D341Med (cell line): ENCODE measurements at regions not wholly inside any gene's neighbourhood (a gene's known extent, or its start where the extent isn't known, plus 50 kb on each side); places are given as distances from the start of the nearest gene placed in this dataset.
"Not testable (repeated sequence)": the region's sequence is repeated elsewhere in the genome, so short reads cannot be mapped to it uniquely, and the experiment has no call there.

ENCODE experiments used
- DNase-seq: peaks from one replicate; pipeline ENCODE4 v3.0.0; 2012; ENCODE audit warnings: low spot score

DNA sequence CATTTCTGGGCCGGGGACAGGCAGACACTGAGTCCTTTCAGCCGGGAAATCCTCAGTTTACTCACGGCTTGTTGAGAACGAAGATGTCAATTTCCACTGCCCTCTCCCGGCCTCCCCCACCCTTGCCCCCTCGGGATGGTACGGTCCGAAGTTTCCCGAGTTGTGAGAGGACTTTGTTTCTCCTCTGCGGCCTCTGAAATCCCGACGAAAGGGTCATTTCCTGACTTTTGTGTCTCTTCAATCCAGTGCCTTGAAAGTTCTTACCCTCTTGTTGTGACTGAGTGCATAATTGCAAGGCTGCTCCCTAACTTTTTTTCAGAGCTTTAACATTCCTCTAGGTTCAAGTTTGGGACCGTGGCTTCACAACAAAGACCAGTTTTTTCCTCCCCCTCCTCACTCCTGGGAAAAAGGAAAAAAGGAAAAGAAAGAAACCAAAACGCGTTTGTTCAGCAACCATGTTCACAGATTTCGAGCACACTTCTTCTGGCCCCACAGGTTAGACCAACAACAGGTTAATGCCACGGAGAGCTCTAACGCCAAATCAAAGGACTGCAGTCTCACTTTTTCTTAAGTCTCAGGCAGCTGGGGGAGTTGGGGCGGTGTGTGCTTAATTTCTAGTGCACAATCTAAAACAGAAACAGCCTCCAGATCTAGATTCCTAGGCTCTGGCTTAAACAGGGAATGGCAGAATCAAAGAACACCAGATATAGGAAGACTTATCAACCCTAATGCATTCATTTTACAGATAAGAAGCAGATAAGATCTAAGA, 138.9 kb downstream of the TMCO5A start:
- no peak for DNase-seq

DNA sequence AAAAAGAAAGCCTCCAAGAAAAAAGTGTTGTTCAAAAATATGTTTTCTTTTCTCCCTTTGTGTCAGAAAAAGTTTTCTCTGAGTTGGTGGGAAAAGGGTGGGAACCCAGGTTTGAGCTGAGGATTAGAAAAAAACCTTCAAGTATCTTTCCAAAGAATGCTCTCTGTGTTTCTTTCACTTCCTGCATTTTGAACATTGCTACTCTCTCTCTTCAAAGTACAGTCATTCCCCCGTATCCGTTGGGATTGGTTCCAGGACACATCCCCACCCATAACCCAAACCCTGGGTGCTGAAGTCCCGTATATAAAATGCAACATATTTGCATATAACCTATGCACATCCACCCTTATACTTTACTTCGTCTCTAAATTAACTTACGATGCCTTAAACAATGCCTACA, 139.6 kb downstream of the TMCO5A start:
- DNase-seq: no peak

DNA sequence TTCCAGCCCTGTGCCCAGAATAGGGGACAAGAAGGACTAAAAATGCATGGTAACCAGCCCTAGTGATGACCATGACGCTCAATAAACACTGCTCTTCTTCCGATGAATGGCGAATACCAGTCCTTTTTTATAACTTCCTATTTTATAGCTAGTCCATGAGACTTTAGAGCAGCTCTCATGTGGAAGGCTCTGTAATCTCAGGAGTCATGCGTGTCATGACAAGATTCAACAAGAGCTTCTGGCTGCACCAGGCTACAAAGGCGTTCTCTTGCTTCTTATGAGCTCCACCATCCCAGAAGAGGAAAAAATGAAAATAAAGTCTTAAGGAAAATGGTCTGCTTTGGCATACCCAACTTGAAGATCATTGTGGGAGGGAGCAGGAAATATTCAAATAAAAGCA, 141.0 kb downstream of the TMCO5A start:
- no peak for DNase-seq

DNA sequence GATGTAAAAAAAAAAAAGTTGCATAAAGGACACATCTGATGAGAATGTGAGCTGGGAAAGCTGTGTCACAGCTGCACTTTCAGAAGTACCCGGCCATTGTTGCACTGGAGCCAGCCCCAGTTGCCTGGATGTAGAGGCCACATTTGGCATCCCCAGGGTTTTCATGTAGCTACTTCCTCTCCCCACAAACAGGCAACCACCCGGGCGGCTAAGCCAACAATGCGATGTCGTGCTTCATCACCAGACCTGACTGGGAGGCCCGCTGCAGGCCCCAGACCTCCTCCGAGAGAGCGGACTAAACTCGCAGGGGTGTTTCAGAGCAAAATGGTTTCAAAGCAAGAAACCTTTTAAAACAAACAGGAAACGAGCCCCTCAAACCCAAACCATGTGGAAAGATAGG, 142.3 kb downstream of the TMCO5A start:
- DNase-seq: no peak

DNA sequence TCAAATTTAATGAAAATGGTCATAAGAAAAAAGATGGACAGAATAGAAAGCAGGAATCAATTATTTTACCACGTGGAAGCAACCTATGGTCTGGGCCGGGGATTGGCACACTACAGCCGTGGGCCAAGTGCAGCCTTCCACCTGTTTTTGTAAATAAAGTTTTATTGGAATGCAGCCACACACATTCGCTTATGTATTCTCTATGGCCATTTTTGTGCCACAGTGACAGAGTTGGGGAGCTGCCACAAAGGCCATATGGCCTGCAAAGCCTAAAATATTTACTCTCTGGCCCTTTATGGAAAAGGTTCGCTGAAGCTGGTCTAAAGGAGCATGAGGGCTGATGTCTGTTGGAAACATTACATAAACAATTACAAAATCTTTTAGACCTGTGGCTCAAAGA, 144.8 kb downstream of the TMCO5A start:
- no peak for DNase-seq

DNA sequence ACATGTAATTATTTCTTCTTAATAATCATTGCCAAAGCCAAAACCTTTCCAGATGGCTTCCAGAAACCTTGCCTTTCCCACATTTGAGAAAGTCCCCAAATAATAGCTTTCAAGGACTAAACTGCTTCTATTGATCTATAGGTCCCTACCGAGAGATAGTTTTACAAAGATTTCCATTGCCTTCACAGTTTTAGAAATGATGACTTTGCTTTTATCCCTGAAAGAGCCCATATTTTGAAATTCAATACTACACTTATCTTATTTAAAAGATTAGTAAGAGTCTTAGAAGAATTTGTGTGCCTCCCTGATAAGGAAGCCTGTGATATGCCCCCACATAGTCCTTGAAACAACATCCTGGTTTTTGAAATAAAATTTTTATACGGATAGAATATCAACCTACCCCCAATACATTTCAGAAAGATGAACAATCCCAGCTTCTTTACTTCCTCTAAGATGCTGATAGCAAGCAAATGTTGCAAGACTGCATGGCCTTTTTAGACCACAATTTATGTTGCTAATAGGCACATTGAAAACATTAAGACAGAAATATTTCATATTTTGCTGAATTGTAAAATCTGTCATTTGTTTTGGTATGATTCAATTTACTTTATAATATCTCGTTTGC, 146.3 kb downstream of the TMCO5A start:
- DNase-seq: no peak

DNA sequence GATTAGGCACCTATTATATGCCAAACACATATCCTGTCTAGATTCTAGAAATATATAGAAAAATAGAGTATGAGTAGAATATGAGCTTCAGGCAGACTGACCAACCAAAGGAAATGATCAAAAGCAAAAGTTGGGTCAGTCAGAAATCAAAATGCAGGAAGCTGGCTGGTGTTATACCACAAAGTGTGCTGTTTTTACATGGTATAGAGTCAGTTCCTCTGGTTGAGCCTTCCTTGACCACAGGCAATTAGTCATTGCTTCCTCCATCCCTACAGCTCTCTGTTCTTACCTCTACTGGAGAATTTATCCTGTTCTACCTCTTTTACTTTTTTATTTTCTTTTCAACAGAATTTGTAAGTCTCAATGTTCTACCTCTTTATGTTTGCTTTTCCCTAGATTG, 149.8 kb downstream of the TMCO5A start:
- no peak for DNase-seq

DNA sequence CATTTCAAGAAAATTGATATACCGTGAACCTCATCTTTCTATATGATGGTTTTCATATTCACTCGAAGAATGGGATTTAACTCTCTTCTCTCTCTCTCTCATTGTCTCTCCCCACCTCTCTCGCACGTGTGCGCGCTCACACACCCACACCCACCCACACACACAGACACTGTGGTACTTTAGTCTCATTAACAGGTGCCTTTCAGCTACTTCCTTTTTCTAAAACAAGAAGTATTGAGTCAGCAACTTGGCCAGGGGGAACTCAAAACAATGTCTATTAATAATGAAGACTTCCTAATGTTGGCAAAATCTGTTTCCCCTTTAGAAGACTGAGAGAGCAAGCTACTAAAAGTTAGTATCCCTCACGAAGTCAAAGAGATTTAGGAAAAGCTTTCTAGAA, 150.7 kb downstream of the TMCO5A start:
- no peak for DNase-seq

DNA sequence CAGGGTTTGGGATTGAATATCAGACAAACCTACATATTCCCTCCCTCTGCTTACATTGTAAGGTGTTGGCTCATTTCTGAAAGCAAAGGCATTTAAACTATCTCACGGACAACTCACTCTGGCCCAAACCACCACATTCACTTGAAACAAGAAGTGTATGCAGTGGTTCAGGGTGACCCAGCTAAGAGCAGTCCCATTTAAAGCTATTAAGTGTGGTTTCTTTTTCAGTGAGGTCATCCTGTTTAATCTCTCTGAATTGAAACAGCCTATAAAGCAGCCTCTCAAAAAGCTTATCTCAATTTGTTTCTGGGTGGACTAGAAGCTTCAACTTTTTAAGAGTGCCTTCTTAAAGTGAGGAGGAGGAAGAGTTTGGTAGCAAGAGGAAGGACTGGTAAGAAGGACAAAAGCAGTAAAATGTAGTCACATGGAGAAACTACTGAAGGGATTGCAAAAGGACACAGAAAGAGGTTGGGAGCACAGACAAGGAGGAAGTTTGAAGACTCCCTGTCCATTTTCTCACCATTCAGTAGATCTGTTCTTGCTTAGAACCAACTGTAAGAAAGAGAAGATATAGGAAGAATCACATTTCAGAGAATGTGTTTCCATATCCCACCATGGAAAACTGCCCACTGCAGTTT, 151.6 kb downstream of the TMCO5A start:
- no peak for DNase-seq

DNA sequence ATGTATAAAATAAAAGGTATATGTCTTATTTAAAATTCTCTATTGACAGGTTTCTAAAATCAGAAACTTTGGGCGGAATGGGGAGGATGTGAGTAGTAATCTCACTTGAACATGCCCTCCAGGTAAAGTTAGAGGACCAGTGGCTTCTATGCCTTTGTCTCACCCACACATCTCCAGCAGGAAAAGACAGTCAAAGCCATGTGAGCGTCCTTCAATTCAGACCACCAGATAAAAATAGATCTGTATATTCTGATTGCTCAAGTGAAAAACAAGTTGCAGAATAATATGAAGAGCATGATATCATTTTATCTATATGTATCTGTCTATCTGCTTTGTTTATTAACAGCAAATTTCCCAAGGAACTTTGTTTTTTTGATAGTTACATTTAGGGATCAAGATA, 152.2 kb downstream of the TMCO5A start:
- no peak for DNase-seq

DNA sequence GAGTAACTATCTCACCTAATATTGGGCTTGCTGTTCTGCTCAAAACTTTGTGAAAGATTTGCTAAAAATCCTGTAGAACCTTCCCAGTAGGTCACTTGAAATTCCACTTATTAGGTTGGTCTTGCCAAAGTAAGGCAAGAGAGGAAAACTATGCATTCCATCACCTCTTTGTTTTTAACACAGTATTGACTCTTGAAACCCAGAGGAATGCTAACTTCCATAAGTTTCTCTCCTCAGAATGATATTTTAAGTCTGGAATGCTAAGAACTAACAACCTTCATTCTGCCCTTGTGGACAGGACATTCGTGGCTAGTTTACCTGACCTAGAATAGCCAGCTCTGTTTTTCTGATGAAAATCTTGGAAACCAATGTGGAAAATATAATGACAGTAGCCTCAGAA, 154.5 kb downstream of the TMCO5A start:
- no peak for DNase-seq

DNA sequence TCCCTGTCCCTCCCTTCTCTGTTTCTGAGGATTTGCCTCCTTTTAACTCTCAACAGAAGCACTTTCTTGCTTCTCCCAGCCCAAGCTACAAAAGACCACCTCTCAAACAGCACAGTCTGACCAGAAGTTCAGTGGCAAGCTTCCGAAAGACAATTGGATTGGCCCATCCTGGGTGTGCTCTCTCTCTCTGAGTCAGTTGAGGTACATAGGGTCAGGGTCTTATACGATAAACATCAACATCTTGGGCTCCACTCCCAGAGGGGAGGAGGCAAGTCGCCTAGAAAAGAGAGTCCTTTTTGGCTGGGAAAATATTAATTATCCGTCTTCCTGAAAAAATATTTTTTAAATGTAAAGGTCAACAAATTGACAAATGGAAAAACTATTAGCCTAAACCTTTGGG, 155.8 kb downstream of the TMCO5A start:
- no peak for DNase-seq

DNA sequence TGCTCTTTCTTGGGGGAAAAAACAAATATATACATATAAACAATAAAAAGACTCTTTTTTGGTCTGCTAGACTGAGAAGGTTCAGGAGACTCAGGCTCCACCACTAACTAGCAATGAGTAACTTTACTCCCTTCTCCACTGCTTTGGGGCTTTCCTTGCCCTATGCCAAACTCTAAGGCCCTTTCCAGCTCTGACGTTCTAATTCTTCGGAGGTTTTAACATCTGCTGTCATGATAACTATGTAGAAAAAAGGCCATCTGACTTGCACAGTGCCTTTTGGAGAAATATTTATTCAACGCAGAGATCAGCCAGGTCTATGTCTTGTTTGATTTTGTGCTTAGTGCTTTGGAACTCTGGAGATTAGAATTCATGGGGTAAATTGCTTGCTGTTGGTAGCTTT, 156.2 kb downstream of the TMCO5A start:
- DNase-seq: no peak

DNA sequence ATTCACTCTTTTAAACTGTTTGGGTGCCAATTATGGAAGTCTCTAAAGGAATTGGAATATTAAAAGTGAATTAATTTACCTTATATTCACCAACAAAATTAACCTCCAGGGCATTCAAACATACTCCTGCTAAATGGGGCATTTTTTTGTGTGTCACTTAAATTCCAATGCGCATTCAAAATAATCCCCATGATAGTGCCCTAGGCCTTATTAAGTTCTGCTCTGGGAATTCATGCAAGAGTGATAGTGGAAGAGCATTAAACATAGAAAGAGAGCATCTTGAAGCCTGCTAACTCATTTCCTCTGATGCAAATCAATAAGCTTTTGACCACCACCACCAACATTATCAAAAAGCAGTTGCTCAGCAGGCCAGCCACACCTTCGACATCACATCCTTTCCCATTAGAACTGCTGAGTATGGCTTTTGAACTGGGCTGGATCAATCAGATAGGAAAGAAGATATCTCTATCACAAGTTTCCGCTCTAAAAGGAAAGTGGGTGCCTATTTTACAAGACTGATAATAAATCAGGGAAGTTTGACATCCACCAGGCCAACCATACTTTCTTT, 156.7 kb downstream of the TMCO5A start:
- DNase-seq: no peak

DNA sequence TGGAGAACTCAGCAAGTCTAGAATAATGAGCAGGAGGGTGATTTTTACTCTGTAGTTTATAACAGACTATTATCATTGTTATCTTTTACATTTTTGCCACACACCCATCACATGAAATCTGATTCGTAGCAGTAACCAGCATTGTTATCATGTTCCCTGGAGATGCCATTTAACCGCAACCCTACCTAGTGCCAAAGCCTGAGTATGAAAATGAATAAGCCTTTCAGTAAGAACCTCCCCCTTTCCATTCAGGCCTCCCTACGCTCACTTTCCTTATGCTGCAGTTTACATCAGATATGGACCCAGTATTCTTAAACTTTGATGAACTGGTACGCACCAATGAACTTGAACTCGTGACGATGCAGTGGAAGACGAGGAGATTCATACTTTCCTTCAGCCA, 158.7 kb upstream of the SPRED1 start:
- DNase-seq: no peak

DNA sequence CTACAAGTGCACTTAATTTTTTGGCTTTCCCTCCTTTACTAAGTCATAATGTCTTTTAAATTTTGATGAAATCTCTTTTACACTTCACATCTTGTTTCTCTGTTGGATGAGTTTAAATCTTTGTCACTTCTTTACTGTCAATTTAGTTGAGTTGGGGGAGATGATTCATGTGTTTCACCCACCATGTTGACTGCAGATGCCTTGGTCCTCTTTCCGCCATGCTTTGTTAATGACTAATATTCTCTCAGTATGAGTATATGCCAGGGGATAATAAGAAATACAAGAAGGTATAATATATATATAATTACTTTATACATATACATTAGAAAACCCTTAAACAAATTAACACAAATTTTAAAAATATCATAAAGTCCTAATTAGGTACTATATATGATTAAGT, 149.7 kb upstream of the SPRED1 start:
- DNase-seq: no peak

DNA sequence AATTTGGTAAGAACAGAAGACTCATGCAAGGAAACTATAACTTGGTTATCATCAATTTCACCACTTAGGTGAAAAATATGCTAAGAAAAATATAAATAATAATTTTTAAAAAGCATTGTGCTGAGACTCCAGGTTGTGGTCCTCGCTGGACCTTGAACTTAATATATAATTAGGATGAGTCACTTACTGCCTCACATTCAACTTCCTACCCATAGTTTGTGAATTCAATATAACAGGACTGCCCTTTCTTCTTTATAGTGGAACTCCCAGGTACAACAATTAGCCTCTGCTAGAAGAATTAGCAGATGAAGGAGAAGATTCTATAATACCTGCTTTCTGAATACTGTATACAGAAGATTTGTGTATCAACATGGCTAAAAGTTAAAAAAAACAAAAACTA, 149.1 kb upstream of the SPRED1 start:
- DNase-seq: no peak

DNA sequence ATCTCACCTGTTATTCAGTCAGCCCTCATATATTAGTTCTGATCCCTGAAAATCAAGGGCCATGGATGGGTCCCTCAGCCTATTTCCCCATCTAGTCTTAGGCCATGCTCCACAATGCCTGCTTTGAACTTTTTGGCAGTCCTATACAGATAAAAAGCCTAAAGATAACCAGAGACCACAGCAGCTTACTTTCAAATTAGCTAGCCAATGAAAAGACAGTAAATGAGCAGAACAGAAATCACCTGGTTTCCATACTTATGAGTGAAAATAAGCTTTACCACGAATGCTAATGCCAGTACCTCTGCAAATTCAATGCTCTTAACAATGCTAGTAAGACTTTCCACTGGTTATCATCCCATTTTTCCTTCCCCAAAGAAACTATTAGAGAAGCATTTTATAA, 141.6 kb upstream of the SPRED1 start:
- DNase-seq: no peak

DNA sequence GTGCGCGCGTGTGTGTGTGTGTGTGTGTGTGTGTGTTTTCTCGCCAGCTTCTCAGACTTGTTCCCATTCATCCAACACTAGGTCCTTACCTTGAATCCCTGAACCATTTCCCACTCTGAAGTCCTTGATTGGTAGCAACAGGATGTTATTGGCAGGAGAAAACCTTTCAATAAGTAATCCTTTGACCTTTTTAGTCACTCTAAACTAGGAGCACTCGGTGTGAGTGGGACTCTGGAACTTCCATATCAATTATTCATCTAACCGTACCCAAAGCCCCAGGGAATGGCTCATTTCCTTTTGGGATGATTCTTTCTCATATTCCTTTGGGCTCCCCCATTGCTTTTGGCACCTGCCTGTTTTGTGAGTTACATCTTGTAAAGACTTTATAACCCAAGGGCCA, 140.2 kb upstream of the SPRED1 start:
- no peak for DNase-seq

DNA sequence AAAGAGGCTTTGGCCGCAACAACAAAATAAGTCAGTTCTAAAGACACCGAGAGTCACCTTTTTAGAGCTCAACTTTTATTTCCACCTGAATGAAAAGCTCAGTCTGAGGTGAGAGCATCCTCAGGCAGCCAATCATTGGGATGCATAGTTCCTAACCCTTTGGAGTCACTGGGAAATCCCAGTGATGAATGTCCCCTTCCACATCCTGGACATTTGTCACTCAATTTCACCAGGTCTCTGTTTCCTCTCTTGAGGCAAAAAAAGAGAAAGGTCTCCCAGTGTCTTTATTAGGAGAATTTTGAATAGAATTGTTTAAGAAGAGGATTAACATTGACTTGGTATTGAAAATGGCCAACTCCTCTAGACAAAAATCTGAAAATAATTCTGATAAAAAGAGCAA, 137.5 kb upstream of the SPRED1 start:
- no peak for DNase-seq

DNA sequence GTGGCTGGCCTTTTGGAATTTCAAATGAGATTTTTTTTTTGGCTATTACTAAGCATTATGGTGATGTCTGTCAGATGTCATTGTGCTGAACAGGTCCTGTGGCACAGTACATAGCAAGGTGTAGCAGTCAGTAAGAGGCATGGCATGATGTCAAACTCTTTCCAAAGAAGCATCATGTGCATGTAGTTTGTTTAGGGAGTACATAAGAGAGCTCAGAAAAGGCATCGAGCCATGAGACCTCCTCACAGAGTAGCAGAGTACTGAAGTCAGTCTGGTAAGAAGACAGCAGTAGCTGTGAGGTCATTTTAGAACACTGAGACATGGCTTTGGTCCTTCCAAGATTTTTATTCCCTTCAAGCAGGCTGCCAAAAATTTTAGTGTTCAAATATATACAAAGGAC, 134.9 kb upstream of the SPRED1 start:
- no peak for DNase-seq

DNA sequence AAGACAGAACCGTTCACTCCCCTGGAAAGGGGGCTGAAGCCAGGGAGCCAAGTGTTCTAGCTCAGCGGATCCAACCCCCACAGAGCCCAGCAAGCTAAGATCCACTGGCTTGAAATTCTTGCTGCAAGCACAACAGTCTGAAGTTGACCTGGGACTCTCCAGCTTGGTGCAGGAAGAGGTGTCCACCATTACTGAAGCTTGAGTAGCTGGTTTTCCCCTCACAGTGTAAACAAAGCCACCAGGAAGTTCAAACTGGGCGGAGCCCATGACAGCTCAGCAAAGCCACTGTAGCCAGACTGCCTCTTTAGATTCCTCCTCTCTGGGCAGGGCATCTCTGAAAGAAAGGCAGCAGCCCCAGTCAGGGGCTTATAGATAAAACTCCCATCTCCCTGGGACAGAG, 132.8 kb upstream of the SPRED1 start:
- not testable (repeated sequence) for DNase-seq

DNA sequence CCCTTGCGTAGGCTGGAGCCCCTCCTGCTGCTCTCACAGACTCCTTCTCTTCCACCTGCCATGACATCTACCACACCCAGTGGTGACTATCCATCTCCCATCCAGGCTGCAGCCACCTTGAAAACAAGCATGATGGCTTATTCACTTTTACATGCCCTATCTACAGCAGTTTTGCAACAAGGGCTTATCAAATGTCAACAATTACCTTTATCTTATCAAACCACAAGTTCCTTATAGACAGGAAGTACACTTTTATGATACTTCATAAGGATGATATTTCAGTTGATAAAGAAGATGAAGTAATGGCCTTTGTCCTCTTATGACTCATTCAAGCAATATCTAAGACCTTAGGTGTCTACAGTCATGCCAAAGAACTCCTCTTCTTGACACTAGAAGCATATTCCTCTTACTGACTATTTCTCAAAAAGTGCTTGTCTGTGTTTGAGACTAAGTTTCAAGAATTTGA, 125.3 kb upstream of the SPRED1 start:
- DNase-seq: no peak
